ENCODE measurements at regions not wholly inside any gene's neighbourhood (a gene's known extent, or its start where the extent isn't known, plus 50 kb on each side); places are given as distances from the start of the nearest gene placed in this dataset.

- Mint-ChIP-seq H3K36me3 (no peaks in the 10 kb centered on the region), H3K9me3 (peaks cover 0 to 6% (median 0%) of the 10 kb centered on the region in 7 donors), H3K27ac (no peak overlapping the region), H3K4me1 (no peaks in the 10 kb centered on the region), H3K4me3 (no peak overlapping the region), H3K27me3 (peaks cover 4% of the 10 kb centered on the region)
- DNase-seq (no peak), ATAC-seq (ENCODE audit: low read depth in 2 of 2) (no peak)
- no peak overlapping the region for H3K27ac ChIP-seq (ENCODE audit: insufficient read depth, low read length, poor library complexity, severe bottlenecking)
- H3K36me3 ChIP-seq (ENCODE audit: control insufficient read depth, insufficient read depth, low read length) = no peaks in the 10 kb centered on the region
- no peaks in the 10 kb centered on the region for H3K27me3 ChIP-seq (ENCODE audit: control insufficient read depth, insufficient read depth, low read length)
- no peaks in the 10 kb centered on the region for H3K9me3 ChIP-seq (ENCODE audit: control insufficient read depth in 2 of 2, low read length in 2 of 2)
- H3K4me1 ChIP-seq (ENCODE audit: control insufficient read depth, insufficient read depth, low read length, poor library complexity, severe bottlenecking) = no peaks in the 10 kb centered on the region
- no peak overlapping the region for H3K4me3 ChIP-seq (ENCODE audit: low read depth, low read length)
These were observed 443.1 kb upstream of the FMR1 start for GRCh38 chrX:147468600-147468999.

- Mint-ChIP-seq H3K4me3 (no peak overlapping the region), H3K27me3 (peaks cover 4% of the 10 kb centered on the region), H3K9me3 (peaks cover 0 to 4% (median 0%) of the 10 kb centered on the region in 7 donors)
These were observed 435.7 kb upstream of the FMR1 start for GRCh38 chrX:147476008-147476407.

GRCh38 chrX:147478899-147479298 lies 432.8 kb upstream of the FMR1 start:
- no peak for ATAC-seq (ENCODE audit: low read depth in 2 of 2)
- no peaks in the 10 kb centered on the region for H3K4me1 ChIP-seq (ENCODE audit: control insufficient read depth, insufficient read depth, low read length, poor library complexity, severe bottlenecking)
- H3K36me3 ChIP-seq (ENCODE audit: control insufficient read depth, insufficient read depth, low read length) = no peaks in the 10 kb centered on the region
- Mint-ChIP-seq H3K9me3 (peaks cover 0 to 4% (median 0%) of the 10 kb centered on the region in 7 donors), H3K4me1 (no peaks in the 10 kb centered on the region), H3K27ac (no peak overlapping the region), H3K27me3 (no peaks in the 10 kb centered on the region), H3K4me3 (no peak overlapping the region), H3K36me3 (no peaks in the 10 kb centered on the region)
- DNase-seq = no peak
- no peaks in the 10 kb centered on the region for H3K27me3 ChIP-seq (ENCODE audit: control insufficient read depth, insufficient read depth, low read length)
- H3K27ac ChIP-seq (ENCODE audit: insufficient read depth, low read length, poor library complexity, severe bottlenecking) = no peak overlapping the region
- H3K4me3 ChIP-seq (ENCODE audit: low read depth, low read length) = no peak overlapping the region
- H3K9me3 ChIP-seq (ENCODE audit: control insufficient read depth in 2 of 2, low read length in 2 of 2) = no peaks in the 10 kb centered on the region

More at GRCh38 chrX:147476008-147476407, 435.7 kb upstream of the FMR1 start:
- Histone ChIP-seq H3K4me1 (ENCODE audit: control insufficient read depth, insufficient read depth, low read length, poor library complexity, severe bottlenecking) (no peaks in the 10 kb centered on the region), H3K36me3 (ENCODE audit: control insufficient read depth, insufficient read depth, low read length) (no peaks in the 10 kb centered on the region), H3K4me3 (ENCODE audit: low read depth, low read length) (no peak overlapping the region), H3K27me3 (ENCODE audit: control insufficient read depth, insufficient read depth, low read length) (no peaks in the 10 kb centered on the region), H3K9me3 (ENCODE audit: control insufficient read depth in 2 of 2, low read length in 2 of 2) (no peaks in the 10 kb centered on the region), H3K27ac (ENCODE audit: insufficient read depth, low read length, poor library complexity, severe bottlenecking) (no peak overlapping the region)
- Mint-ChIP-seq H3K4me1 (no peaks in the 10 kb centered on the region), H3K36me3 (no peaks in the 10 kb centered on the region), H3K27ac (no peak overlapping the region)
- peak in 1 of 3 donors; percentile 14 for DNase-seq
- no peak for ATAC-seq (ENCODE audit: low read depth in 2 of 2)

GRCh38 chrX:147485207-147485606 lies 426.5 kb upstream of the FMR1 start:
- no peaks in the 10 kb centered on the region for H3K36me3 ChIP-seq (ENCODE audit: control insufficient read depth, insufficient read depth, low read length)
- H3K4me1 ChIP-seq (ENCODE audit: control insufficient read depth, insufficient read depth, low read length, poor library complexity, severe bottlenecking) = no peaks in the 10 kb centered on the region
- Mint-ChIP-seq H3K27me3 (no peaks in the 10 kb centered on the region), H3K27ac (no peak overlapping the region), H3K9me3 (peaks cover 0 to 8% (median 0%) of the 10 kb centered on the region in 7 donors), H3K36me3 (no peaks in the 10 kb centered on the region), H3K4me3 (no peak overlapping the region), H3K4me1 (no peaks in the 10 kb centered on the region)
- no peak for ATAC-seq (ENCODE audit: low read depth in 2 of 2)
- H3K27me3 ChIP-seq (ENCODE audit: control insufficient read depth, insufficient read depth, low read length) = no peaks in the 10 kb centered on the region
- no peaks in the 10 kb centered on the region for H3K9me3 ChIP-seq (ENCODE audit: control insufficient read depth in 2 of 2, low read length in 2 of 2)
- no peak for DNase-seq
- H3K4me3 ChIP-seq (ENCODE audit: low read depth, low read length) = no peak overlapping the region
- H3K27ac ChIP-seq (ENCODE audit: insufficient read depth, low read length, poor library complexity, severe bottlenecking) = no peak overlapping the region

GRCh38 chrX:147494365-147494764 lies 417.4 kb upstream of the FMR1 start:
- Mint-ChIP-seq H3K27me3 (no peaks in the 10 kb centered on the region), H3K9me3 (peaks cover 0 to 5% (median 0%) of the 10 kb centered on the region in 7 donors), H3K36me3 (no peaks in the 10 kb centered on the region), H3K27ac (no peak overlapping the region), H3K4me1 (no peaks in the 10 kb centered on the region), H3K4me3 (peak overlapping the region in 1 of 4 donors; percentile 15)
- Histone ChIP-seq H3K27ac (ENCODE audit: insufficient read depth, low read length, poor library complexity, severe bottlenecking) (no peak overlapping the region), H3K36me3 (ENCODE audit: control insufficient read depth, insufficient read depth, low read length) (no peaks in the 10 kb centered on the region), H3K9me3 (ENCODE audit: control insufficient read depth in 2 of 2, low read length in 2 of 2) (no peaks in the 10 kb centered on the region), H3K4me1 (ENCODE audit: control insufficient read depth, insufficient read depth, low read length, poor library complexity, severe bottlenecking) (no peaks in the 10 kb centered on the region), H3K4me3 (ENCODE audit: low read depth, low read length) (no peak overlapping the region), H3K27me3 (ENCODE audit: control insufficient read depth, insufficient read depth, low read length) (no peaks in the 10 kb centered on the region)
- no peak for DNase-seq
- ATAC-seq (ENCODE audit: low read depth in 2 of 2) = no peak

GRCh38 chrX:147498796-147499195 lies 412.9 kb upstream of the FMR1 start:
- peaks cover 0 to 2% (median 0%) of the 10 kb centered on the region in 7 donors for H3K9me3 Mint-ChIP-seq
- no peak for ATAC-seq (ENCODE audit: low read depth in 2 of 2)
- no peaks in the 10 kb centered on the region for H3K4me1 Mint-ChIP-seq
- Histone ChIP-seq H3K4me3 (ENCODE audit: low read depth, low read length) (no peak overlapping the region), H3K9me3 (ENCODE audit: control insufficient read depth in 2 of 2, low read length in 2 of 2) (no peaks in the 10 kb centered on the region), H3K27me3 (ENCODE audit: control insufficient read depth, insufficient read depth, low read length) (no peaks in the 10 kb centered on the region), H3K4me1 (ENCODE audit: control insufficient read depth, insufficient read depth, low read length, poor library complexity, severe bottlenecking) (no peaks in the 10 kb centered on the region), H3K27ac (ENCODE audit: insufficient read depth, low read length, poor library complexity, severe bottlenecking) (no peak overlapping the region), H3K36me3 (ENCODE audit: control insufficient read depth, insufficient read depth, low read length) (no peaks in the 10 kb centered on the region)
- no peaks in the 10 kb centered on the region for H3K36me3 Mint-ChIP-seq
- no peak overlapping the region for H3K27ac Mint-ChIP-seq
- H3K4me3 Mint-ChIP-seq = no peak overlapping the region
- no peaks in the 10 kb centered on the region for H3K27me3 Mint-ChIP-seq
- no peak for DNase-seq

- H3K27me3 ChIP-seq (ENCODE audit: control insufficient read depth, insufficient read depth, low read length) = no peaks in the 10 kb centered on the region
- H3K4me3 ChIP-seq (ENCODE audit: low read depth, low read length) = no peak overlapping the region
- no peak overlapping the region for H3K4me3 Mint-ChIP-seq
- no peaks in the 10 kb centered on the region for H3K4me1 ChIP-seq (ENCODE audit: control insufficient read depth, insufficient read depth, low read length, poor library complexity, severe bottlenecking)
- no peaks in the 10 kb centered on the region for H3K9me3 ChIP-seq (ENCODE audit: control insufficient read depth in 2 of 2, low read length in 2 of 2)
- H3K27me3 Mint-ChIP-seq = no peaks in the 10 kb centered on the region
- no peak for DNase-seq
- no peaks in the 10 kb centered on the region for H3K36me3 Mint-ChIP-seq
- H3K36me3 ChIP-seq (ENCODE audit: control insufficient read depth, insufficient read depth, low read length) = no peaks in the 10 kb centered on the region
- no peak overlapping the region for H3K27ac ChIP-seq (ENCODE audit: insufficient read depth, low read length, poor library complexity, severe bottlenecking)
- H3K9me3 Mint-ChIP-seq = peaks cover 0 to 2% (median 0%) of the 10 kb centered on the region in 7 donors
- no peaks in the 10 kb centered on the region for H3K4me1 Mint-ChIP-seq
- ATAC-seq (ENCODE audit: low read depth in 2 of 2) = no peak
- H3K27ac Mint-ChIP-seq = no peak overlapping the region
These were observed 388.7 kb upstream of the FMR1 start for GRCh38 chrX:147522981-147523380.

- no peak for ATAC-seq (ENCODE audit: low read depth in 2 of 2)
- Mint-ChIP-seq H3K4me1 (no peaks in the 10 kb centered on the region), H3K27me3 (no peaks in the 10 kb centered on the region), H3K9me3 (peaks cover 0 to 4% (median 0%) of the 10 kb centered on the region in 7 donors), H3K4me3 (no peak overlapping the region), H3K27ac (no peak overlapping the region), H3K36me3 (no peaks in the 10 kb centered on the region)
- no peak for DNase-seq
- no peaks in the 10 kb centered on the region for H3K4me1 ChIP-seq (ENCODE audit: control insufficient read depth, insufficient read depth, low read length, poor library complexity, severe bottlenecking)
- no peaks in the 10 kb centered on the region for H3K27me3 ChIP-seq (ENCODE audit: control insufficient read depth, insufficient read depth, low read length)
- H3K27ac ChIP-seq (ENCODE audit: insufficient read depth, low read length, poor library complexity, severe bottlenecking) = no peak overlapping the region
- no peaks in the 10 kb centered on the region for H3K36me3 ChIP-seq (ENCODE audit: control insufficient read depth, insufficient read depth, low read length)
- no peak overlapping the region for H3K4me3 ChIP-seq (ENCODE audit: low read depth, low read length)
- no peaks in the 10 kb centered on the region for H3K9me3 ChIP-seq (ENCODE audit: control insufficient read depth in 2 of 2, low read length in 2 of 2)
These were observed 378.3 kb upstream of the FMR1 start for GRCh38 chrX:147533426-147533825.
